ENCODE measurements at regions not wholly inside any gene's neighbourhood (a gene's known extent, or its start where the extent isn't known, plus 50 kb on each side); places are given as distances from the start of the nearest gene placed in this dataset.

GRCh38 chr5:144092508-144092907, 78.0 kb downstream of the YIPF5 start:
- no peak for DNase-seq
- H3K4me3 ChIP-seq (ENCODE audit: low read depth, low read length) = no peak overlapping the region
- H3K27ac ChIP-seq = no peak overlapping the region
- no peaks in the 10 kb centered on the region for H3K27me3 ChIP-seq (ENCODE audit: insufficient read depth, low read depth, severe bottlenecking)
- no peaks in the 10 kb centered on the region for H3K36me3 ChIP-seq
- TF ChIP-seq, protein P1, sequence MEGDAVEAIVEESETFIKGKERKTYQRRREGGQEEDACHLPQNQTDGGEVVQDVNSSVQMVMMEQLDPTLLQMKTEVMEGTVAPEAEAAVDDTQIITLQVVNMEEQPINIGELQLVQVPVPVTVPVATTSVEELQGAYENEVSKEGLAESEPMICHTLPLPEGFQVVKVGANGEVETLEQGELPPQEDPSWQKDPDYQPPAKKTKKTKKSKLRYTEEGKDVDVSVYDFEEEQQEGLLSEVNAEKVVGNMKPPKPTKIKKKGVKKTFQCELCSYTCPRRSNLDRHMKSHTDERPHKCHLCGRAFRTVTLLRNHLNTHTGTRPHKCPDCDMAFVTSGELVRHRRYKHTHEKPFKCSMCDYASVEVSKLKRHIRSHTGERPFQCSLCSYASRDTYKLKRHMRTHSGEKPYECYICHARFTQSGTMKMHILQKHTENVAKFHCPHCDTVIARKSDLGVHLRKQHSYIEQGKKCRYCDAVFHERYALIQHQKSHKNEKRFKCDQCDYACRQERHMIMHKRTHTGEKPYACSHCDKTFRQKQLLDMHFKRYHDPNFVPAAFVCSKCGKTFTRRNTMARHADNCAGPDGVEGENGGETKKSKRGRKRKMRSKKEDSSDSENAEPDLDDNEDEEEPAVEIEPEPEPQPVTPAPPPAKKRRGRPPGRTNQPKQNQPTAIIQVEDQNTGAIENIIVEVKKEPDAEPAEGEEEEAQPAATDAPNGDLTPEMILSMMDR (IDR thresholded peaks at IDR 0.05; ENCODE audit: low read depth, low read length) = no peak
- H3K9me3 ChIP-seq (ENCODE audit: severe bottlenecking) = no peaks in the 10 kb centered on the region

DNA sequence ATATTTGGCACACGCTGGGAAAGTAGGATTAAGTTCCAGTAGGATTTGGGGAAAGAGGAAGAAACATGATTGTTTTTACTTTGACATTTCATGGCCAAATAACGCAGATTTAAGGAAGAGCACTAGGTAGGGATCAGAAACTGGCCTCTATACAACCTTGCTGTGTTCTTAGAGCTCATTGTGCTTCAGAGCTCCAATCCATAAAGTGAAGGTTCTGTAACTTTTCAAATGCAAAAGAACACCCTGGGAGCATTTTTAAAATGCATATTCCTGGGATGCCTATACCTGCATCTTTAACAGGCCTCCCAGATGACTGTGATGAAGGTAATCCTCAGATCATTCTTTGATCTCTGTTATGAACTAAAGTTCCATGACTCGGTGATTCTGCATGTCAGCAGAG, 77.1 kb downstream of the YIPF5 start:
- TF ChIP-seq, protein P1 (IDR thresholded peaks at IDR 0.05; ENCODE audit: low read depth, low read length) = no peak
- H3K27me3 ChIP-seq (ENCODE audit: insufficient read depth, low read depth, severe bottlenecking) = no peaks in the 10 kb centered on the region
- no peak for DNase-seq

DNA sequence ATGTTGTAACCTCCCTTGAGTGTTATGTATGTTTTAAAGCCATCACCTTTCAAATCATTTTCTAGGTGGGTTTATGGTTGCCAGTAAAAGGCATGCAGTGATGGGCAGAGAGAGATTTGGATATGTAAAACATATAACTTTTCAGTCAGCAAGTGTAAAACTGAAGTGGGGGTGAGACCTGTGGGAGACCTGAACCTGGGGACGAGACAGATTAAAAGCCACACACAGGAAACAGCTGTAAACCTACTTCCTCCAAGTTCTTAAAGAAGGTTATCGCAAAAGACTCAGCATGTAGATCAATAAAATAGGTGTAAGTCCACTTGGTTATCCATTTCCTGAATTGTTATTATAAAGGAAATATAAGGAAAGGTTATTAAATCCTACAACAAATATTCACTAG, 76.6 kb downstream of the YIPF5 start:
- DNase-seq = no peak
- Histone ChIP-seq H3K27me3 (ENCODE audit: insufficient read depth, low read depth, severe bottlenecking) (no peaks in the 10 kb centered on the region), H3K27ac (no peak overlapping the region), H3K9me3 (ENCODE audit: severe bottlenecking) (no peaks in the 10 kb centered on the region), H3K4me3 (ENCODE audit: low read depth, low read length) (no peak overlapping the region), H3K36me3 (no peaks in the 10 kb centered on the region)
- TF ChIP-seq, protein P1 (IDR thresholded peaks at IDR 0.05; ENCODE audit: low read depth, low read length) = no peak

More for the DNA sequence above, 77.1 kb downstream of the YIPF5 start:
- Histone ChIP-seq H3K4me3 (ENCODE audit: low read depth, low read length) (no peak overlapping the region), H3K9me3 (ENCODE audit: severe bottlenecking) (no peaks in the 10 kb centered on the region), H3K36me3 (no peaks in the 10 kb centered on the region), H3K27ac (no peak overlapping the region)

DNA sequence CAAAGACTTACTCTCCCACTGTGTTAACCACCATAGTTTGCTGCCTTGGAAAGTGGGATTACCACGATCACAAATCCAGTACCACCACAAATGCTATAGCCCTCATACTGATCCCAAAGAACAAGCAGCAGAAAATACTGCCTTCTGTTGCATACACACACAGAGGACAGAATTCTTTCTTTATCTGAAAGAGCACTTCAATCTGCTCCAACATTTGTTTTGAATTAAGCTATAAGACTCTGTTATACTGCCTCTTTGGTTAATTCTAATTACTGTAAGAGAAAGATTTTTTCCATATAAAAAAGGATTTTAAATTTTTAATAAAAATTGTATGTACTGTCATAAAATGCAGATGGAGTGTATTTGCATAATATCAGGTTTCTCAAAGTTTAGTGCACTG, 69.8 kb downstream of the YIPF5 start:
- Histone ChIP-seq H3K27ac (no peak overlapping the region), H3K4me3 (ENCODE audit: low read depth, low read length) (no peak overlapping the region), H3K9me3 (ENCODE audit: severe bottlenecking) (no peaks in the 10 kb centered on the region), H3K27me3 (ENCODE audit: insufficient read depth, low read depth, severe bottlenecking) (no peaks in the 10 kb centered on the region), H3K36me3 (no peaks in the 10 kb centered on the region)
- TF ChIP-seq, protein P1 (IDR thresholded peaks at IDR 0.05; ENCODE audit: low read depth, low read length) = no peak
- DNase-seq = no peak

DNA sequence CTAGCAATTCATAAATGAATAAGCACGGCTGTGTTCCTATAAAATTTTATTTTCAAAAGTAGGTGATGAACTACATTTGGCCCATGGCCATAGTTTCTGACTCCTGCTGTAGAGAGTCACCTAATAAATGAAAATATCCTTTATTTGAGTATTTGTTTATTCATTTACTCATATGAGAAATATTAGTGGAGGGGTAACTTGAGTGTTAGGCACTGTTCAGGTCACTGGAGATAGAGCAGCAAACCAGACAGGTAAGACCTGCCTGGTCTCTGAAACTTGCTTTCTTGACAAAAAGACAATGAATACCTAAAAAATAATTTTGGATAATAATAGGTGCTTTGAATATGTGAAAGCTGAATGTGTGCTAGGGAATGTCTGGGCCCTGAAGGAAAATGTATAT, 68.8 kb downstream of the YIPF5 start:
- Histone ChIP-seq H3K36me3 (no peaks in the 10 kb centered on the region), H3K27me3 (ENCODE audit: insufficient read depth, low read depth, severe bottlenecking) (no peaks in the 10 kb centered on the region), H3K9me3 (ENCODE audit: severe bottlenecking) (no peaks in the 10 kb centered on the region), H3K27ac (no peak overlapping the region), H3K4me3 (ENCODE audit: low read depth, low read length) (no peak overlapping the region)
- TF ChIP-seq, protein P1 (IDR thresholded peaks at IDR 0.05; ENCODE audit: low read depth, low read length) = no peak
- no peak for DNase-seq

GRCh38 chr5:144102361-144102760, 68.1 kb downstream of the YIPF5 start:
- Histone ChIP-seq H3K27ac (no peak overlapping the region), H3K27me3 (ENCODE audit: insufficient read depth, low read depth, severe bottlenecking) (no peaks in the 10 kb centered on the region), H3K9me3 (ENCODE audit: severe bottlenecking) (no peaks in the 10 kb centered on the region), H3K4me3 (ENCODE audit: low read depth, low read length) (no peak overlapping the region), H3K36me3 (no peaks in the 10 kb centered on the region)
- no peak for DNase-seq
- TF ChIP-seq, protein P1 (IDR thresholded peaks at IDR 0.05; ENCODE audit: low read depth, low read length) = no peak

All from WERI-Rb-1 (cell line).